Suppressor macrophage (primary cell): ENCODE measurements at regions not wholly inside any gene's neighbourhood (a gene's known extent, or its start where the extent isn't known, plus 50 kb on each side); places are given as distances from the start of the nearest gene placed in this dataset.

Experiments used
- DNase-seq, 4 experiments: peaks; one replicate each; pipeline ENCODE4 v3.0.0-alpha.2; 2020 to 2022

- DNase-seq, result no peak
Measured at GRCh38 chr15:96524676-96525417, 194.3 kb downstream of the NR2F2 start.

- no peak for DNase-seq
Measured at GRCh38 chr15:96535148-96535547, 204.6 kb downstream of the NR2F2 start.

GRCh38 chr15:96538491-96538890, 208.0 kb downstream of the NR2F2 start:
- no peak for DNase-seq

GRCh38 chr15:96540283-96540682, 209.8 kb downstream of the NR2F2 start:
- no peak for DNase-seq

GRCh38 chr15:96542130-96542770, 211.8 kb downstream of the NR2F2 start:
- no peak for DNase-seq

- DNase-seq, result no peak
Measured at GRCh38 chr15:96544162-96544756, 213.8 kb downstream of the NR2F2 start.

GRCh38 chr15:96549136-96549535, 218.6 kb downstream of the NR2F2 start:
- DNase-seq, result no peak

- DNase-seq, result no peak
Measured at GRCh38 chr15:96551196-96551595, 220.7 kb downstream of the NR2F2 start.

- no peak for DNase-seq
Measured at GRCh38 chr15:96551722-96552121, 221.2 kb downstream of the NR2F2 start.

GRCh38 chr15:96553006-96553405, 222.5 kb downstream of the NR2F2 start:
- no peak for DNase-seq

GRCh38 chr15:96553451-96553850, 223.0 kb downstream of the NR2F2 start:
- no peak for DNase-seq

GRCh38 chr15:96553931-96554330, 223.4 kb downstream of the NR2F2 start:
- DNase-seq, result no peak

- DNase-seq, result no peak
Measured at GRCh38 chr15:96554541-96554940, 224.0 kb downstream of the NR2F2 start.

GRCh38 chr15:96559087-96559486, 228.6 kb downstream of the NR2F2 start:
- no peak for DNase-seq

- DNase-seq, result no peak
Measured at GRCh38 chr15:96559631-96560030, 229.1 kb downstream of the NR2F2 start.

GRCh38 chr15:96560246-96560895, 229.9 kb downstream of the NR2F2 start:
- no peak for DNase-seq

- no peak for DNase-seq
Measured at GRCh38 chr15:96561593-96561992, 231.1 kb downstream of the NR2F2 start.

GRCh38 chr15:96564546-96564945, 234.0 kb downstream of the NR2F2 start:
- DNase-seq, result no peak

GRCh38 chr15:96565266-96565665, 234.8 kb downstream of the NR2F2 start:
- no peak for DNase-seq

- DNase-seq, result no peak
Measured at GRCh38 chr15:96574782-96575181, 244.3 kb downstream of the NR2F2 start.

- no peak for DNase-seq
Measured at GRCh38 chr15:96576596-96576995, 246.1 kb downstream of the NR2F2 start.

GRCh38 chr15:96578393-96578792, 247.9 kb downstream of the NR2F2 start:
- no peak for DNase-seq

- DNase-seq, result no peak
Measured at GRCh38 chr15:96581371-96581770, 250.9 kb downstream of the NR2F2 start.
